Chondrocyte (in vitro differentiated cells): ENCODE measurements at regions not wholly inside any gene's neighbourhood (a gene's known extent, or its start where the extent isn't known, plus 50 kb on each side); places are given as distances from the start of the nearest gene placed in this dataset.

ENCODE experiments used
- DNase-seq: peaks from one replicate; pipeline ENCODE4 v3.0.0; 2021; ENCODE audit warnings: mixed read lengths, low spot score
- H3K27ac Mint-ChIP-seq: one replicate; pipeline ENCODE4 v1.8.0; 2021; ENCODE audit warnings: mild to moderate bottlenecking, moderate library complexity, mixed read lengths; ENCODE audit not compliant: unreplicated experiment
- H3K27me3 Mint-ChIP-seq: 2 replicates; pipeline ENCODE4 v1.8.0; 2021; ENCODE audit warnings: low read depth, mixed read lengths
- H3K36me3 Mint-ChIP-seq: 2 replicates; pipeline ENCODE4 v1.8.0; 2021; ENCODE audit warnings: low read depth, mixed read lengths
- H3K4me1 Mint-ChIP-seq: 2 replicates; pipeline ENCODE4 v1.8.0; 2021; ENCODE audit warnings: low read depth, mild to moderate bottlenecking, mixed read lengths
- H3K4me3 Mint-ChIP-seq: one replicate; pipeline ENCODE4 v1.8.0; 2021; ENCODE audit warnings: mild to moderate bottlenecking, moderate library complexity, mixed read lengths; ENCODE audit not compliant: unreplicated experiment
- H3K9me3 Mint-ChIP-seq: 2 replicates; pipeline ENCODE4 v1.8.0; 2021; ENCODE audit warnings: low read depth, mixed read lengths
- TF ChIP-seq, protein P1 (sequence below): fragments of 200-600 bp; sonication (generic); IDR thresholded peaks from 2 replicates; pipeline ENCODE4 v1.5.0; 2021; ENCODE audit warnings: antibody characterized with exemption, mild to moderate bottlenecking, moderate library complexity

GRCh38 chr5:56326116-56326515 lies 93.0 kb upstream of the ANKRD55 start:
- no peaks in the 10 kb centered on the region for H3K36me3 Mint-ChIP-seq
- H3K4me1 Mint-ChIP-seq = peaks cover 54% of the 10 kb centered on the region
- no peaks in the 10 kb centered on the region for H3K27me3 Mint-ChIP-seq
- no peak overlapping the region for H3K27ac Mint-ChIP-seq
- no peak overlapping the region for H3K4me3 Mint-ChIP-seq
- no peaks in the 10 kb centered on the region for H3K9me3 Mint-ChIP-seq
- TF ChIP-seq, protein P1, sequence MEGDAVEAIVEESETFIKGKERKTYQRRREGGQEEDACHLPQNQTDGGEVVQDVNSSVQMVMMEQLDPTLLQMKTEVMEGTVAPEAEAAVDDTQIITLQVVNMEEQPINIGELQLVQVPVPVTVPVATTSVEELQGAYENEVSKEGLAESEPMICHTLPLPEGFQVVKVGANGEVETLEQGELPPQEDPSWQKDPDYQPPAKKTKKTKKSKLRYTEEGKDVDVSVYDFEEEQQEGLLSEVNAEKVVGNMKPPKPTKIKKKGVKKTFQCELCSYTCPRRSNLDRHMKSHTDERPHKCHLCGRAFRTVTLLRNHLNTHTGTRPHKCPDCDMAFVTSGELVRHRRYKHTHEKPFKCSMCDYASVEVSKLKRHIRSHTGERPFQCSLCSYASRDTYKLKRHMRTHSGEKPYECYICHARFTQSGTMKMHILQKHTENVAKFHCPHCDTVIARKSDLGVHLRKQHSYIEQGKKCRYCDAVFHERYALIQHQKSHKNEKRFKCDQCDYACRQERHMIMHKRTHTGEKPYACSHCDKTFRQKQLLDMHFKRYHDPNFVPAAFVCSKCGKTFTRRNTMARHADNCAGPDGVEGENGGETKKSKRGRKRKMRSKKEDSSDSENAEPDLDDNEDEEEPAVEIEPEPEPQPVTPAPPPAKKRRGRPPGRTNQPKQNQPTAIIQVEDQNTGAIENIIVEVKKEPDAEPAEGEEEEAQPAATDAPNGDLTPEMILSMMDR = no peak
- no peak for DNase-seq

DNA sequence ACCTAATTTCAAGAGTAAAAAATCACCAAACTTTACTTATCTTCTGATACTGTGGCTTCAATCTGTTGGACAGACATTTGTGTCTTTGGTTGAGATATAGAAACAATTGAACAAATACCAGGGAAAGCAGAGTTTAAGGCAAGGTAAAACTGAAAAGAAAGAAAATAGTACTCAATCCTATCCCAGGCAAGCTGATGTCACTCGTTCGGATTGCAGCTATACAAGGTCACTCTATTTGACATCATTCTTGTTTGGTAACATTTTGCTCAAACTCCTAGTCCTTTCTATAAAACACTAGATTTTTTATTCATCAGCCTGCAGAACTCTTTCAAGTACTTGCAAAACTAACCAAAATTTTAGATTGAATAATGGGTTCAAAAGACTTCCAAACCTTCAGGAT lies 91.9 kb upstream of the ANKRD55 start:
- Mint-ChIP-seq H3K4me1 (peaks cover 49% of the 10 kb centered on the region), H3K27me3 (no peaks in the 10 kb centered on the region), H3K9me3 (no peaks in the 10 kb centered on the region), H3K36me3 (no peaks in the 10 kb centered on the region), H3K27ac (no peak overlapping the region), H3K4me3 (no peak overlapping the region)
- DNase-seq = no peak
- TF ChIP-seq, protein P1 = no peak

- DNase-seq = no peak
- Mint-ChIP-seq H3K36me3 (no peaks in the 10 kb centered on the region), H3K27me3 (no peaks in the 10 kb centered on the region), H3K27ac (peak overlapping the region; percentile 10), H3K9me3 (no peaks in the 10 kb centered on the region), H3K4me3 (no peak overlapping the region), H3K4me1 (peaks cover 46% of the 10 kb centered on the region)
- TF ChIP-seq, protein P1 = peak; percentile 57
These were observed 90.4 kb upstream of the ANKRD55 start for GRCh38 chr5:56323505-56323904.

DNA sequence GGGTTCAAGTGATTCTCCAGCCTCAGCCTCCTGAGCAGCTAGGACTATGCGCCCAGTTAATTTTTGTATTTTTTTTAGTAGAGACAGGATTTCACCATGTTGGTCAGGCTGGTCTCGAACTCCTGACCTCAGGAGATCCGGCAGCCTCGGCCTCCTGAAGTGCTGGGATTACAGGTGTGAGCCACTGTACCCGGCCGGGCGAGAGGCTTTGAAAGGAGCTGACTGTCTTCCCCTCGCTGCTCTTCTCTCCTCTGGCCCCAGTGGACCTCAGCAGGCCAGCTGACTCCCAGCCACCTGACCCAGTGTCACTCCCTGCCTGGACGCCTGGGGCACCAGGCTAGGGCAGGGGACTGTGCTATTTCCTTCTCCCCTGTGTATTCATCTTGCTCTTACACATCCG lies 89.5 kb upstream of the ANKRD55 start:
- TF ChIP-seq, protein P1 = no peak
- H3K36me3 Mint-ChIP-seq = no peaks in the 10 kb centered on the region
- H3K27me3 Mint-ChIP-seq = no peaks in the 10 kb centered on the region
- H3K4me1 Mint-ChIP-seq = peaks cover 37% of the 10 kb centered on the region
- no peak overlapping the region for H3K4me3 Mint-ChIP-seq
- H3K9me3 Mint-ChIP-seq = no peaks in the 10 kb centered on the region
- DNase-seq = no peak
- H3K27ac Mint-ChIP-seq = no peak overlapping the region

- Mint-ChIP-seq H3K9me3 (no peaks in the 10 kb centered on the region), H3K4me3 (no peak overlapping the region), H3K4me1 (peaks cover 33% of the 10 kb centered on the region), H3K27me3 (no peaks in the 10 kb centered on the region), H3K36me3 (no peaks in the 10 kb centered on the region), H3K27ac (no peak overlapping the region)
- TF ChIP-seq, protein P1 = no peak
- no peak for DNase-seq
These were observed 88.2 kb upstream of the ANKRD55 start for GRCh38 chr5:56321236-56321881.
